ENCODE measurements at regions not wholly inside any gene's neighbourhood (a gene's known extent, or its start where the extent isn't known, plus 50 kb on each side); places are given as distances from the start of the nearest gene placed in this dataset.
"Not testable (repeated sequence)": the region's sequence is repeated elsewhere in the genome, so short reads cannot be mapped to it uniquely, and the experiment has no call there.

GRCh38 chr6:106779552-106779951, 150.2 kb downstream of the QRSL1 start:
- not testable (repeated sequence) for TF ChIP-seq CTCF (conservative IDR thresholded peaks at IDR 0.05); EZH2 (IDR thresholded peaks at IDR 0.05; ENCODE audit: low read depth)

All from PC-9 (cell line).